ENCODE measurements at regions not wholly inside any gene's neighbourhood (a gene's known extent, or its start where the extent isn't known, plus 50 kb on each side); places are given as distances from the start of the nearest gene placed in this dataset.

GRCh38 chr9:108125625-108126024, 636.1 kb upstream of the KLF4 start:
- TF ChIP-seq GABPA (IDR thresholded peaks at IDR 0.05 in 1 of 2, conservative IDR thresholded peaks at IDR 0.05 in 1 of 2) = no peak
- no peak for TF ChIP-seq SP1 (IDR thresholded peaks at IDR 0.05)
